Smooth muscle cell (in vitro differentiated cells): ENCODE measurements at regions not wholly inside any gene's neighbourhood (a gene's known extent, or its start where the extent isn't known, plus 50 kb on each side); places are given as distances from the start of the nearest gene placed in this dataset.

Experiments
- DNase-seq: peaks from one replicate; lab custom pipeline; 2025; ENCODE audit not compliant: unreplicated experiment; lab: John Stamatoyannopoulos, UW
- H2AFZ ChIP-seq: fragments of 200-600 bp; sonication (generic); 2 replicates; pipeline ENCODE4 v1.6.0; 2016; ENCODE audit warnings: antibody characterized with exemption, low read depth, mild to moderate bottlenecking
- H3F3A ChIP-seq: fragments of 200-600 bp; sonication (generic); 2 replicates; pipeline ENCODE4 v1.6.0; 2017; ENCODE audit warnings: antibody characterized with exemption, low read depth
- H3K27ac ChIP-seq: fragments of 200-600 bp; sonication (generic); 2 replicates; pipeline ENCODE4 v1.5.1; 2016; ENCODE audit warnings: low read depth, mild to moderate bottlenecking
- H3K27me3 ChIP-seq: fragments of 200-600 bp; sonication (generic); 2 replicates; pipeline ENCODE4 v1.6.1; 2016; ENCODE audit warnings: low read depth, mild to moderate bottlenecking
- H3K36me3 ChIP-seq: fragments of 200-600 bp; sonication (generic); 2 replicates; pipeline ENCODE4 v1.5.1; 2016; ENCODE audit warnings: low read depth
- H3K4me1 ChIP-seq: fragments of 200-600 bp; sonication (generic); 2 replicates; pipeline ENCODE4 v1.5.1; 2016; ENCODE audit warnings: low read depth
- H3K4me2 ChIP-seq: fragments of 200-600 bp; sonication (generic); 2 replicates; pipeline ENCODE4 v1.6.0; 2016; ENCODE audit warnings: mild to moderate bottlenecking
- H3K4me3 ChIP-seq: fragments of 200-600 bp; sonication (generic); 2 replicates; pipeline ENCODE4 v1.5.1; 2016; ENCODE audit warnings: mild to moderate bottlenecking
- H3K79me2 ChIP-seq: fragments of 200-600 bp; sonication (generic); 2 replicates; pipeline ENCODE4 v1.6.0; 2016; ENCODE audit warnings: low read depth, mild to moderate bottlenecking
- H3K9ac ChIP-seq: fragments of 200-600 bp; sonication (generic); 2 replicates; pipeline ENCODE4 v1.6.0; 2016; ENCODE audit warnings: low read depth
- H3K9me3 ChIP-seq: fragments of 200-600 bp; sonication (generic); replicated peaks from 2 replicates; pipeline ENCODE4 v1.5.1; 2016; ENCODE audit warnings: low read depth
- H4K20me1 ChIP-seq: fragments of 200-600 bp; sonication (generic); 2 replicates; pipeline ENCODE4 v1.6.0; 2016; ENCODE audit warnings: low read depth
- CTCF ChIP-seq: fragments of 200-600 bp; sonication (generic); IDR thresholded peaks from 2 replicates; pipeline ENCODE4 v1.5.1; 2017; ENCODE audit warnings: borderline replicate concordance, mild to moderate bottlenecking, antibody characterized with exemption; ENCODE audit not compliant: insufficient read depth, poor library complexity, severe bottlenecking
- WGBS: methylation state at CpG from one replicate; pipeline ENCODE4 v1.1.7; 2016; ENCODE audit warnings: low lambda C conversion rate; 5-methylcytosine and 5-hydroxymethylcytosine counted together

DNA sequence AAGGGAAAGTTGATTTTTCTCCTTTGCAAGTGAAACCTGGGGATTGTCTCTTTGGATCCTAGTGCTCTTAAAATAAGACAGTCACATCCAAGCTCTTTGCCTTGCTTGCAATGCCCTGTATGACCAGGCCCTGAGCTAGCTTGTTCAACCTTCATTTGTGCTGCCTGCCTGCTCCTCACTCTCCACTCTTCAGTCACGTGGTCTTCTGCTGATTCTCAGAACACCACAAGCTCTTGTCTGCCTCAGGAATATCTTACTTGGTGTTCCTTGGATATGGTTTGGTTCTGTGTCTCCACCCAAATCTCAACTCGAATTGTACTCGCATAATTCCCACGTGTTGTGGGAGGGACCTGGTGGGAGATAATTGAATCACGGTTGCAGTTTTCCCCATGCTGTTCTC lies 318.7 kb downstream of the RMST start:
- Histone ChIP-seq H3K9me3 (no peaks in the 10 kb centered on the region), H3K4me1 (no peaks in the 10 kb centered on the region), H3K27ac (no peak overlapping the region), H3K4me3 (no peak overlapping the region), H3K36me3 (no peaks in the 10 kb centered on the region), H2AFZ (no peak overlapping the region), H3K79me2 (no peaks in the 10 kb centered on the region), H3K9ac (no peak overlapping the region), H3F3A (no peaks in the 10 kb centered on the region), H3K4me2 (no peak overlapping the region), H3K27me3 (no peaks in the 10 kb centered on the region), H4K20me1 (no peaks in the 10 kb centered on the region)
- TF ChIP-seq CTCF = no peak
- WGBS = 88% methylated on average over 5 of the region's 5 CpGs
- no peak for DNase-seq

GRCh38 chr12:97784904-97785303 lies 322.3 kb downstream of the RMST start:
- no peak for DNase-seq
- Histone ChIP-seq H2AFZ (no peak overlapping the region), H4K20me1 (no peaks in the 10 kb centered on the region), H3K27ac (no peak overlapping the region), H3K27me3 (no peaks in the 10 kb centered on the region), H3F3A (no peaks in the 10 kb centered on the region), H3K79me2 (no peaks in the 10 kb centered on the region), H3K4me1 (no peaks in the 10 kb centered on the region), H3K36me3 (no peaks in the 10 kb centered on the region), H3K9me3 (no peaks in the 10 kb centered on the region), H3K4me2 (no peak overlapping the region), H3K4me3 (no peak overlapping the region), H3K9ac (no peak overlapping the region)
- no peak for TF ChIP-seq CTCF

- H3K27me3 ChIP-seq = no peaks in the 10 kb centered on the region
- H4K20me1 ChIP-seq = no peaks in the 10 kb centered on the region
- H3K4me2 ChIP-seq = no peak overlapping the region
- H2AFZ ChIP-seq = no peak overlapping the region
- H3K27ac ChIP-seq = no peak overlapping the region
- H3F3A ChIP-seq = no peaks in the 10 kb centered on the region
- no peaks in the 10 kb centered on the region for H3K4me1 ChIP-seq
- WGBS = 96% methylated on average over 1 of the region's 1 CpG
- no peak for DNase-seq
- H3K79me2 ChIP-seq = no peaks in the 10 kb centered on the region
- H3K4me3 ChIP-seq = no peak overlapping the region
- TF ChIP-seq CTCF = no peak
- no peaks in the 10 kb centered on the region for H3K9me3 ChIP-seq
- H3K9ac ChIP-seq = no peak overlapping the region
- no peaks in the 10 kb centered on the region for H3K36me3 ChIP-seq
Measured at GRCh38 chr12:97790281-97790680, 327.7 kb downstream of the RMST start.

- H3K27me3 ChIP-seq = no peaks in the 10 kb centered on the region
- peaks cover 7% of the 10 kb centered on the region for H3K4me1 ChIP-seq
Measured at GRCh38 chr12:97797473-97797872, 334.9 kb downstream of the RMST start.

More at GRCh38 chr12:97797473-97797872, 334.9 kb downstream of the RMST start:
- H3F3A ChIP-seq = no peaks in the 10 kb centered on the region
- H3K4me2 ChIP-seq = no peak overlapping the region
- H4K20me1 ChIP-seq = no peaks in the 10 kb centered on the region
- TF ChIP-seq CTCF = no peak
- H3K4me3 ChIP-seq = no peak overlapping the region
- H3K9me3 ChIP-seq = no peaks in the 10 kb centered on the region
- 87% methylated on average over 3 of the region's 3 CpGs for WGBS
- DNase-seq = no peak
- no peak overlapping the region for H3K9ac ChIP-seq
- H3K36me3 ChIP-seq = no peaks in the 10 kb centered on the region
- H3K27ac ChIP-seq = no peak overlapping the region
- no peaks in the 10 kb centered on the region for H3K79me2 ChIP-seq
- no peak overlapping the region for H2AFZ ChIP-seq
